Left ventricle myocardium inferior (tissue), 1 donor: ENCODE measurements at regions not wholly inside any gene's neighbourhood (a gene's known extent, or its start where the extent isn't known, plus 50 kb on each side); places are given as distances from the start of the nearest gene placed in this dataset.

Experiments
- DNase-seq: peaks from one replicate; pipeline ENCODE4 v3.0.0-alpha.2; 2020
- H3K27ac ChIP-seq: fragments of 200-600 bp; replicated peaks from 2 replicates; pipeline ENCODE4 v1.8.0; 2021
- H3K27me3 ChIP-seq: fragments of 200-600 bp; 2 replicates; pipeline ENCODE4 v1.8.0; 2021; ENCODE audit warnings: low read depth
- H3K36me3 ChIP-seq: fragments of 200-600 bp; 2 replicates; pipeline ENCODE4 v1.8.0; 2021
- H3K4me1 ChIP-seq: fragments of 200-600 bp; 2 replicates; pipeline ENCODE4 v1.8.0; 2021
- H3K4me3 ChIP-seq: fragments of 200-600 bp; 2 replicates; pipeline ENCODE4 v1.8.0; 2021; ENCODE audit warnings: mild to moderate bottlenecking, moderate library complexity
- H3K9me3 ChIP-seq: fragments of 200-600 bp; replicated peaks from 2 replicates; pipeline ENCODE4 v1.8.0; 2021
- intact Hi-C: fragments of 100-400 bp; cut with micrococcal nuclease; formaldehyde crosslinking; loops from one replicate; pipeline ENCODE4 v1.11.0; 2022
- TF ChIP-seq, protein P1 (sequence below): fragments of 200-600 bp; IDR thresholded peaks from 2 replicates; pipeline ENCODE4 v1.8.0; 2021; ENCODE audit warnings: antibody characterized with exemption, mild to moderate bottlenecking, borderline replicate concordance
- donor health status: DM: no; HTN: yes; CAD: no; lungs with severe emphysema.

DNA sequence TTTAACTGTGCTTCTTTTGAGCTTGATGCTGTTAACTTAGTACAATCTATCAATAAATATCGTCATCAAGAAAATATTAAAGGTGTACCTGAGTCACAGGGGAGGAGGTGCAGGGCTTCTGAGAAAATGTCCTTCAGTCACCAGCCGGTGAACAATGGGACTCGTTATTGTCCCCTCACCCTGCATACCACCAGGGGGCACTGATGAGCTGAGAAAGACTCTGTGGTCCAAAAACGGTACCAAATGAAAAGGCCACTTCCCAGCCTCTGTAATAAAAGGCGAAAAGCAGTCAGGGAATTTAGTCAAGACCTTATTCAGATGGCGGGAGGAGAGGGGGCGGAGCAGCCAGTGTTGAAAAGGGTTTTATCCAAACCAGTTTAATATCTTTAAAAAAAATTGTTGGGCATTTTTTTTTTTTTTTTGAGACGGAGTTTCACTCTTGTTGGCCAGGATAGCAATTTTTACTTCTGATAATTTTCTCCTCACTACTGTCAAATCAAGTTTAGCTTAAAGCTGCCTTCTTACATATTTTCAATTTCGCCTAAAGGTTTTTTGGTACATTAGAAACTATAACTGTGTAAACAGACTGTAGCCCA, 271.9 kb upstream of the ADAMTS16 start:
- no peak overlapping the region for H3K4me3 ChIP-seq
- H3K9me3 ChIP-seq: no peaks in the 10 kb centered on the region
- H3K27me3 ChIP-seq: peaks cover 38% of the 10 kb centered on the region
- intact Hi-C loops: no loop called here
- peak; percentile 41 for DNase-seq
- H3K27ac ChIP-seq: no peak overlapping the region
- no peaks in the 10 kb centered on the region for H3K36me3 ChIP-seq
- TF ChIP-seq, protein P1, sequence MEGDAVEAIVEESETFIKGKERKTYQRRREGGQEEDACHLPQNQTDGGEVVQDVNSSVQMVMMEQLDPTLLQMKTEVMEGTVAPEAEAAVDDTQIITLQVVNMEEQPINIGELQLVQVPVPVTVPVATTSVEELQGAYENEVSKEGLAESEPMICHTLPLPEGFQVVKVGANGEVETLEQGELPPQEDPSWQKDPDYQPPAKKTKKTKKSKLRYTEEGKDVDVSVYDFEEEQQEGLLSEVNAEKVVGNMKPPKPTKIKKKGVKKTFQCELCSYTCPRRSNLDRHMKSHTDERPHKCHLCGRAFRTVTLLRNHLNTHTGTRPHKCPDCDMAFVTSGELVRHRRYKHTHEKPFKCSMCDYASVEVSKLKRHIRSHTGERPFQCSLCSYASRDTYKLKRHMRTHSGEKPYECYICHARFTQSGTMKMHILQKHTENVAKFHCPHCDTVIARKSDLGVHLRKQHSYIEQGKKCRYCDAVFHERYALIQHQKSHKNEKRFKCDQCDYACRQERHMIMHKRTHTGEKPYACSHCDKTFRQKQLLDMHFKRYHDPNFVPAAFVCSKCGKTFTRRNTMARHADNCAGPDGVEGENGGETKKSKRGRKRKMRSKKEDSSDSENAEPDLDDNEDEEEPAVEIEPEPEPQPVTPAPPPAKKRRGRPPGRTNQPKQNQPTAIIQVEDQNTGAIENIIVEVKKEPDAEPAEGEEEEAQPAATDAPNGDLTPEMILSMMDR: peak; percentile 80
- H3K4me1 ChIP-seq: no peaks in the 10 kb centered on the region

DNA sequence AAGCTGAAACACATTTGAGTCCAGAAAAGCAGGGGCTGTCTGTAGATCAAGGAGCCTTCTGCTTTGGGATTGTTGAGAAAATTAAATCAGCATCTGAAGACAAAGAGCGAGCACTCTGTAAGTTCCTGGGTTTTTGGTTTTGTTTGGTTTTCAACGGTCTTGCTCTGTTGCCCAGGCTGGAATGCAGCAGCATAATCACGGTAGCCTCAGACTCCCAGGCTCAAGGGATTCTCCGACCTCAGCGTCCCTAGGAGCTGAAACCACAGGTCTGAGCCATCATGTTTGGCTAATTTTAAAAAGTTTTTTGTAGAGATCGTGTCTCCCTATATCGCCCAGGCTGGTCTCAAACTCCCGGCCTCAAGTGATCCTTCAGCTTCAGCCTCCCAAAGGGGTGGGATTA, 266.5 kb upstream of the ADAMTS16 start:
- no peak overlapping the region for H3K27ac ChIP-seq
- no peak overlapping the region for H3K4me3 ChIP-seq
- H3K27me3 ChIP-seq: peaks cover 59% of the 10 kb centered on the region
- H3K36me3 ChIP-seq: no peaks in the 10 kb centered on the region
- intact Hi-C loops: no loop called here
- DNase-seq: no peak
- TF ChIP-seq, protein P1: no peak
- H3K9me3 ChIP-seq: no peaks in the 10 kb centered on the region
- no peaks in the 10 kb centered on the region for H3K4me1 ChIP-seq

GRCh38 chr5:4874097-4874496, 266.0 kb upstream of the ADAMTS16 start:
- Histone ChIP-seq H3K27ac (no peak overlapping the region), H3K4me3 (no peak overlapping the region), H3K4me1 (no peaks in the 10 kb centered on the region), H3K36me3 (no peaks in the 10 kb centered on the region), H3K27me3 (peaks cover 59% of the 10 kb centered on the region), H3K9me3 (no peaks in the 10 kb centered on the region)
- TF ChIP-seq, protein P1: no peak
- DNase-seq: no peak
- intact Hi-C loops: no loop called here

GRCh38 chr5:4875942-4876341, 264.2 kb upstream of the ADAMTS16 start:
- no peaks in the 10 kb centered on the region for H3K36me3 ChIP-seq
- DNase-seq: no peak
- TF ChIP-seq, protein P1: no peak
- H3K9me3 ChIP-seq: no peaks in the 10 kb centered on the region
- intact Hi-C loops: no loop called here
- no peak overlapping the region for H3K4me3 ChIP-seq
- H3K4me1 ChIP-seq: no peaks in the 10 kb centered on the region
- H3K27me3 ChIP-seq: peaks cover 46% of the 10 kb centered on the region
- no peak overlapping the region for H3K27ac ChIP-seq

- TF ChIP-seq, protein P1: no peak
- Histone ChIP-seq H3K27ac (no peak overlapping the region), H3K9me3 (no peaks in the 10 kb centered on the region), H3K36me3 (no peaks in the 10 kb centered on the region), H3K27me3 (peaks cover 40% of the 10 kb centered on the region), H3K4me3 (no peak overlapping the region), H3K4me1 (no peaks in the 10 kb centered on the region)
- intact Hi-C loops: no loop called here
- no peak for DNase-seq
Observed at GRCh38 chr5:4876804-4877203, 263.3 kb upstream of the ADAMTS16 start.
